OCI-LY7 (cell line): ENCODE measurements at regions not wholly inside any gene's neighbourhood (a gene's known extent, or its start where the extent isn't known, plus 50 kb on each side); places are given as distances from the start of the nearest gene placed in this dataset.

Source experiments
- BruUV-seq: library from RNA; stranded (reverse); fragments of 400-500 nt; replicated peaks from 2 replicates; lab custom pipeline; 2021; lab: Mats Ljungman, UMichigan
- CTCF ChIA-PET: fragments of 300-600 bp; sonication (Branson Sonifier 250); formaldehyde crosslinking; loops from one replicate; lab custom pipeline; 2022; ENCODE audit warnings: antibody characterized with exemption; ENCODE audit not compliant: unreplicated experiment; lab: Charles Lee
- POLR2A ChIA-PET: fragments of 300-600 bp; sonication (Branson Sonifier 250); formaldehyde crosslinking; loops from one replicate; lab custom pipeline; 2022; ENCODE audit warnings: antibody characterized with exemption; lab: Charles Lee
- DNase-seq: peaks from one replicate; pipeline ENCODE4 v3.0.0-alpha.2; 2015; ENCODE audit warnings: low spot score
- H2AFZ ChIP-seq: fragments of 200-600 bp; sonication (generic), shearing (Covaris generic); 2 replicates; pipeline ENCODE4 v1.6.1; 2014; ENCODE audit warnings: mild to moderate bottlenecking, antibody characterized with exemption, low read length, moderate library complexity
- H3K27ac ChIP-seq: fragments of 200-600 bp; sonication (generic); 2 replicates; pipeline ENCODE4 v1.5.1; 2014; ENCODE audit warnings: mixed run types, low read depth, mild to moderate bottlenecking, moderate library complexity, low read length, inconsistent platforms; ENCODE audit not compliant: poor library complexity, severe bottlenecking
- H3K36me3 ChIP-seq: fragments of 200-600 bp; sonication (generic); 2 replicates; pipeline ENCODE4 v1.6.1; 2014; ENCODE audit warnings: mild to moderate bottlenecking, antibody characterized with exemption, low read length, moderate library complexity, mixed read lengths; ENCODE audit not compliant: insufficient read depth
- H3K4me1 ChIP-seq: fragments of 200-600 bp; sonication (generic); 2 replicates; pipeline ENCODE4 v1.5.1; 2014; ENCODE audit warnings: mild to moderate bottlenecking, low read length; ENCODE audit not compliant: insufficient read depth, poor library complexity, severe bottlenecking
- H3K4me2 ChIP-seq: fragments of 200-600 bp; sonication (generic); 2 replicates; pipeline ENCODE4 v1.6.1; 2014; ENCODE audit warnings: mild to moderate bottlenecking, low read length
- H3K4me3 ChIP-seq: fragments of 200-600 bp; sonication (generic); 2 replicates; pipeline ENCODE4 v1.5.1; 2014; ENCODE audit warnings: mild to moderate bottlenecking, low read depth, low read length; ENCODE audit not compliant: poor library complexity, severe bottlenecking
- H3K79me2 ChIP-seq: fragments of 200-600 bp; sonication (generic); 2 replicates; pipeline ENCODE4 v1.6.1; 2016; ENCODE audit warnings: low read depth, mild to moderate bottlenecking, low read length, moderate library complexity, mixed read lengths; ENCODE audit not compliant: insufficient read depth
- H3K9me2 ChIP-seq: fragments of 200-600 bp; sonication (generic); 2 replicates; pipeline ENCODE4 v1.6.1; 2016; ENCODE audit warnings: mild to moderate bottlenecking, low read length, mixed read lengths; ENCODE audit not compliant: insufficient read depth
- H3K9me3 ChIP-seq: fragments of 200-600 bp; sonication (generic); 2 replicates; pipeline ENCODE4 v1.6.1; 2014; ENCODE audit warnings: mild to moderate bottlenecking, mixed run types, low read length, mixed read lengths
- H4K20me1 ChIP-seq: fragments of 200-600 bp; sonication (generic); 2 replicates; pipeline ENCODE4 v1.6.1; 2014; ENCODE audit warnings: mild to moderate bottlenecking, antibody characterized with exemption, low read length, moderate library complexity, mixed read lengths; ENCODE audit not compliant: insufficient read depth
- EZH2phosphoT487 ChIP-seq: fragments of 200-600 bp; sonication (generic); IDR thresholded peaks from 2 replicates; pipeline ENCODE4 v1.6.1; 2018; ENCODE audit warnings: low read depth, borderline replicate concordance, mild to moderate bottlenecking, mixed run types, antibody characterized with exemption, low read length, moderate library complexity, mixed read lengths
- intact Hi-C: fragments of 100-400 bp; cut with micrococcal nuclease; formaldehyde crosslinking; loops from one replicate; pipeline ENCODE4 v1.10.0; 2022; ENCODE audit not compliant: unreplicated experiment
- TF ChIP-seq, protein P1 (sequence below): fragments of 200-600 bp; sonication (generic); conservative IDR thresholded peaks from 2 replicates; pipeline ENCODE4 v1.5.1; 2014; ENCODE audit warnings: mild to moderate bottlenecking, antibody characterized with exemption, low read length, moderate library complexity, mixed read lengths

DNA sequence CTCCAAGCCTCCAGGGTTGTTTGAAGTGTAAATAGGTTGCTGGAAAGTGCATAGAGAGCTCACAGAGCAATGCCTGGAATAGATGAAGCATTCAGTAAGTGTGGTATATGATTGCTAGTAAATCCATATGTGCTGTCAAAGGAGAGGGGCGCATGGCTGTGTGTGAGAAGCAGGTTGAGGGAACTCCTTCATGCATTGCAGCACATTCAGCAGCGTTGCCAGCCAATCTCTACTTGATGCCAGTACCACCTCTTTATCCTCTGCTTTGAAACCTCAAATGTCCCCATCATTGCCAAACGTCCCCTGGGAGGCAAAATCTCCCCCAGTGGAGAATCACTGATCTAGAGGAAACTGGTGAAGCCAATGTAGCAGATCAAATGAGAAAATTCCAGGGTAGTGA lies 82.7 kb upstream of the RALGAPA2 start:
- H3K9me2 ChIP-seq = no peaks in the 10 kb centered on the region
- intact Hi-C loops = no loop called here
- no peak for TF ChIP-seq EZH2phosphoT487
- TF ChIP-seq, protein P1, sequence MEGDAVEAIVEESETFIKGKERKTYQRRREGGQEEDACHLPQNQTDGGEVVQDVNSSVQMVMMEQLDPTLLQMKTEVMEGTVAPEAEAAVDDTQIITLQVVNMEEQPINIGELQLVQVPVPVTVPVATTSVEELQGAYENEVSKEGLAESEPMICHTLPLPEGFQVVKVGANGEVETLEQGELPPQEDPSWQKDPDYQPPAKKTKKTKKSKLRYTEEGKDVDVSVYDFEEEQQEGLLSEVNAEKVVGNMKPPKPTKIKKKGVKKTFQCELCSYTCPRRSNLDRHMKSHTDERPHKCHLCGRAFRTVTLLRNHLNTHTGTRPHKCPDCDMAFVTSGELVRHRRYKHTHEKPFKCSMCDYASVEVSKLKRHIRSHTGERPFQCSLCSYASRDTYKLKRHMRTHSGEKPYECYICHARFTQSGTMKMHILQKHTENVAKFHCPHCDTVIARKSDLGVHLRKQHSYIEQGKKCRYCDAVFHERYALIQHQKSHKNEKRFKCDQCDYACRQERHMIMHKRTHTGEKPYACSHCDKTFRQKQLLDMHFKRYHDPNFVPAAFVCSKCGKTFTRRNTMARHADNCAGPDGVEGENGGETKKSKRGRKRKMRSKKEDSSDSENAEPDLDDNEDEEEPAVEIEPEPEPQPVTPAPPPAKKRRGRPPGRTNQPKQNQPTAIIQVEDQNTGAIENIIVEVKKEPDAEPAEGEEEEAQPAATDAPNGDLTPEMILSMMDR = no peak
- H3K36me3 ChIP-seq = no peaks in the 10 kb centered on the region
- H3K4me2 ChIP-seq = no peak overlapping the region
- DNase-seq = no peak
- ChIA-PET CTCF (no interaction called here), POLR2A (interaction anchor here (0.5 to 0.9 kb wide), 2 partner anchors 805 to 979 kb away, joined by 3 read pairs; no protein-coding TSS in a partner anchor)
- no peak overlapping the region for H2AFZ ChIP-seq
- no peak overlapping the region for H3K27ac ChIP-seq
- H3K79me2 ChIP-seq = no peaks in the 10 kb centered on the region
- H3K4me3 ChIP-seq = no peak overlapping the region
- no peaks in the 10 kb centered on the region for H3K9me3 ChIP-seq
- H3K4me1 ChIP-seq = no peaks in the 10 kb centered on the region
- H4K20me1 ChIP-seq = no peaks in the 10 kb centered on the region
- BruUV-seq = no TSS peak

DNA sequence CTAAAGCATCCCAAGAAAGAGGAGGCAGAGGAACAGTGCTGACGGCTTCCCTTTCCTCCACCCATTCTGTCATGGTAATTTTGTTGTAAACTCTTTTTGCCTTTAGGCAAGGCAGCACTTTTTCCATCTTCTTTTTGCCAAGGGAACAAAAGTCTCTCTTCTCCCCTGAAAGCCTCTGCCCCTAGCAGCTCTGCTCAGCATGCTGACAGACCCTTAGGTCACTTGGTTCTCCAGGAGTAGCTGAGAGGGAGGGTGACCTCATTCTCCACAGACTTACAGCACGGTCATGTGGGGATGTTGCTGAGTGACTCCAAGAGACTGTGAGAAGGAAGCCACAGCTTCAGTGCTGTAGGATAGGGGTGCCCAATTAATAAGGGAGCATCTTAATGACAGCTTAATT lies 81.1 kb upstream of the RALGAPA2 start:
- POLR2A ChIA-PET = no interaction called here
- intact Hi-C loops = no loop called here
- BruUV-seq = no TSS peak

More for the DNA sequence above, 81.1 kb upstream of the RALGAPA2 start:
- no peak overlapping the region for H3K27ac ChIP-seq
- CTCF ChIA-PET = interaction anchor here (0.5 kb wide), 1 partner anchor 45 kb away, joined by 3 read pairs; no protein-coding TSS in a partner anchor
- H3K4me2 ChIP-seq = no peak overlapping the region
- H3K4me1 ChIP-seq = no peaks in the 10 kb centered on the region
- H3K9me2 ChIP-seq = no peaks in the 10 kb centered on the region
- no peak for DNase-seq
- no peaks in the 10 kb centered on the region for H3K79me2 ChIP-seq
- no peaks in the 10 kb centered on the region for H3K9me3 ChIP-seq
- H3K36me3 ChIP-seq = no peaks in the 10 kb centered on the region
- TF ChIP-seq EZH2phosphoT487 = no peak
- TF ChIP-seq, protein P1 = no peak
- H3K4me3 ChIP-seq = no peak overlapping the region
- H2AFZ ChIP-seq = no peak overlapping the region
- H4K20me1 ChIP-seq = no peaks in the 10 kb centered on the region
